GM19463 (cell line): ENCODE measurements at regions not wholly inside any gene's neighbourhood (a gene's known extent, or its start where the extent isn't known, plus 50 kb on each side); places are given as distances from the start of the nearest gene placed in this dataset.

Source experiments
- ATAC-seq: cut with Tn5 transposase; IDR thresholded peaks from one replicate; pipeline ENCODE4 v1.9.1; 2021; ENCODE audit warnings: mild to moderate bottlenecking, moderate library complexity; ENCODE audit not compliant: unreplicated experiment

- ATAC-seq = no peak
These were observed 319.2 kb downstream of the GADD45G start for GRCh38 chr9:89923961-89924504.

DNA sequence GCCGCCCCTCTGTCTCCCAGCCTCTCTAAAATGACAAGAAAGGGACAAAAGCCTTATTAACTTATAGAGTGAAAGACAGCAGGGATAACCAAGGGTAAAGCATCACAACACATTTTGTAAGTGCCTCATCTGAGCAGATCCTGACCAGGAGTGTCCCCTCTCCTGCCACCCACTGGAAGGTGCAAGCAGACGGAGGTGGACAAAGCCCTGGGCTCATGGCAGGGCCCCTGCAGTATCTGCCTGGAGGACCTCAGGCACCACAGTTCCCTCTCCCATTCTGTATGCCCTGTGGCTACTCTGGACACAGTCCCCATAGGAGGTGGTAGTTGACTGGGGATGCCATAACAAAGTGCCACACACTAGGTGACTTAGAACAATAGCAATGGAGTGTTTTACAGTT is 319.8 kb downstream of the GADD45G start:
- no peak for ATAC-seq

- no peak for ATAC-seq
These were observed 321.4 kb downstream of the GADD45G start for GRCh38 chr9:89926167-89926566.

- no peak for ATAC-seq
These were observed 321.9 kb downstream of the GADD45G start for GRCh38 chr9:89926691-89927220.

DNA sequence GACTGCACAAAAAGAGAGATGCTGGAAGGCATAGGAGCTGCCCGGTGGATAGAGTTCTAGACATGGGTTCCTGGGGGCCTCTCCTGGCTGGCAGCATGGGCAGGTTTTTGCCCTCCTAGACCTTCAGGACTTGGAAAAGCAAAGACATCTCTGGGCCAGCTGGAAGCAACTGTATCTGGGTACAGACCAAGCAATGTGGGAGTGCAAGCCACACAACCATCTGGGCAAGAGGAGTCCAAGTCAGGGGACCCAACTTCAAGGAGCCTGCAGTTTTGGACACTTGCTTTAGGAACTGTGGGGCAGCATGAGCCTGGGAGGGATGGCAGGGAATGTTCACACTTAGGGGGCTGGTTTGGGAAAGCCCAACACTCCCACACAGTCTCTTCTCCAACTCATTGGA is 323.3 kb downstream of the GADD45G start:
- no peak for ATAC-seq

DNA sequence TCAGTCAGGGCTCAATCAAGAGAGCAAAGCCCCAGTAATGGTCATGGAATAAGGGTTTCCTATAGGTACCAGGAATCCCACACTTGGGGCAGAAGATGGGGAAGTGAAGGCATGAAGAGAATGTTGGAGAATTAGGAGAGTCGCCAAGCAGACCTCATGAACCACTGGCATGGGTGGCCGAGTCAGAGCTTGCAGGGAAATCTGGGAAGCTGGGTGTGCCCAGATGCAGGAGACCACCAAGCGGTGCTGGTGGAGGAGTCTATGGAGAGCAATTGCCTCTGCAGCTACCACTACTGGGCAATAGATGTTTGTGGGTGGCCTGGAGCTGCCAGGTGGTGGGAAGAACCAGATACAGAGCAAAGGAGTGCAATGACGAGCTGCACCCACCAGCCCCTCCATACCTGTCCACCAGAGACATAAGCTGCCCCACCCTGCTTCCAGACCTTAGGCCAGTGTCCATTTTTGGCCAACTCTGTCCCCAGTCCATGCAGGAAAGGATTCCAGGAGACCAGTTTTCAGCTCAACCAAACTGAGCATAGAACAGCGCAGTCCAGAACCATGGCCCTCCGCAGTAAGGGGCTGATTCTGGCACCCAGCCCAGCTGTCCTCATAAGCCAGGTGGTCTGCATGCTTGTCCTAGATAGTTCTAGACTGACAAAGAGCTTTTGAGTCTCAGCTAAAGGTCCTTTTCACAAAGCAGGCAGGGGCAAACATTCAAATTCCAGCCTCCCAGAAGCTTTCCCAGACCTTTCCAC is 323.9 kb downstream of the GADD45G start:
- no peak for ATAC-seq

- ATAC-seq = no peak
These were observed 324.5 kb downstream of the GADD45G start for GRCh38 chr9:89929315-89929672.

- no peak for ATAC-seq
These were observed 325.1 kb downstream of the GADD45G start for GRCh38 chr9:89929673-89930480.

DNA sequence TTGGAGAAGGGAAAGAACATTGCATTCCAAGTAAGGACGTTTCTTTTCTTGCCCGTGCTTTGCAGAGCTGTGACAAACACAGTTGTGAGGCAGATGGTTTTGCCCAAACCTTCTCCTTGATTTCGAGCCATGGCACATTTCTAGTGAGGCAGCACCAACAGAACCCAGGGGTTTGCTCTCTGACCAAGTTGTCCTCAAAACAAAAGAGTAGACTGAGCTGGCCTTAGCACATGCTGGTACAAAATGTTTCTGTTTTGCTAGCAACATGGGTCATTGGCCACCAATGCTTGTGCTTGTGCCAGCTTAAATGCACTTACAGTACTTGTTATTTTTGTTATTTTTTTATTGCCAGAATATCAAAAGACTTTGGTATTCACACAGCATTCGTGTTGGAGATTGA is 328.8 kb downstream of the GADD45G start:
- ATAC-seq = no peak

DNA sequence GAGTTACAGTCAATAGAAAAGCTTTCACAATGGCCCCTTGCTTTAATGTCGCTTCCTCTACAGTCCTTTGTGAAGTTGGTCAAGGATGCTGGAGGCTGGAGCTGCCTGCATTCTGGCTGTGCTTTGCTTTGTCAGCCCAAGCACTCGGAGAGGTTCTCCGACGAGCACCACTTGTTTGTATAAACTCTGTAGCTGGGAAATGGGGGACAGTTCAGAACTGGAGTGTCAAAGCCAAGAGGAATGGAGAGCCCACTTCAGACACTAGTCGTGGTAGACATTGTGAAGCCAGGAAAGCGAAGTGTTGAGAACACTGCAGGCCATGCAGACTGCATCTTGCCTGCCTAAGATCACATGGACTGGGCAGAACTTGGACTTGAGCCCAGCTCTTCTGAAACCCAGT is 330.3 kb downstream of the GADD45G start:
- ATAC-seq = no peak

DNA sequence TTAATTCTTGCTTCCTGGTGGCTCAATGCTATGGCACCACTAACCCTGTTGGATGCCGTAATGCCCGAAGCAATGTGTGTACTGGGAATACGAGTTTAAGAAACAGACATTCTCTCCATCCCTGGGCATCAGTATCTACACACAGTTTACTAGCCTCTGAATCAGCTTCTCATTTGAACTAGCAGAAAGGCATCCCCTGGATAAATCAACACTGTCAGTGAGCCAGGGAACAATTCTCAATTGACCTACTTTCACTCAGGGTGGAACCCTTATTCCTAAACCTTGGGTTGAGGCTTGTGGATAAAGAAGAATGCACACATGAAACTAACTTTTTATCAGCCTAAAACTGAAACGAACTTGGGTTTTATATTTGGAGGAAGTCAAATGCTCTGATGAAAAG is 331.0 kb downstream of the GADD45G start:
- ATAC-seq = no peak

- ATAC-seq = no peak
These were observed 332.2 kb downstream of the GADD45G start for GRCh38 chr9:89937051-89937450.

- no peak for ATAC-seq
These were observed 334.4 kb downstream of the GADD45G start for GRCh38 chr9:89939181-89939580.

DNA sequence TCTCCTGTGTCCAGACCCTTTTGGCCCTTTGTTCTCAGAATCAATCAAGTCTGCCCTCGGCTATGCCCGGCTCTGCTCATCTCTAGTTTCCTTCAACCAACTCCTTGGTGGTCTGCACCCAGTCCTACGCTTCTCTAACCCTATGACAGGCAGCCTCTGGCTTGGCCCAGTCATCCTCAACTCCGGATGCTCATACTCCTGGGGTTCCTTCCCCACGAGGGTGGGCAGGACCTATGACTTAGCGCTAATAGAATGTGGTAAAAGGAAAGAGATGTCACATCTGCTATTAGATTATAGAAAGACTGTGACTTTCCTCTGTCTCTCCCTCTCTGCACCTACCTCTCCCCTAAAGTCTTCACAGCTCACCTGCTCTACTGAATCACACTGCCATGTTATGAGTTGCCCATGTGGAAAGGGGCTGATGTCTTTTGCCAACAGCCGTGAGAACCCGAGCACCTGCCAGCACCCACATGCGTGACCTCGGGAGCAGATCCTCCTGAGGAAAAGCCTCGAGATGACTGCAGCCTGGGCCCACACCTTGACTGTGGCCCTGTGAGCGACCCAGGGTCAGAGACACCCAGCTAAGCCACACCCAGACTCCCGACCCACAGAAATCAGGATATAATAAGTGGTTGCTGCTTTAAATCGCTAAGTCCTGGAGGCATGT is 334.9 kb downstream of the GADD45G start:
- ATAC-seq = no peak

GRCh38 chr9:89940625-89941024 is 335.8 kb downstream of the GADD45G start:
- ATAC-seq = no peak

GRCh38 chr9:89941875-89942274 is 337.1 kb downstream of the GADD45G start:
- ATAC-seq = no peak

DNA sequence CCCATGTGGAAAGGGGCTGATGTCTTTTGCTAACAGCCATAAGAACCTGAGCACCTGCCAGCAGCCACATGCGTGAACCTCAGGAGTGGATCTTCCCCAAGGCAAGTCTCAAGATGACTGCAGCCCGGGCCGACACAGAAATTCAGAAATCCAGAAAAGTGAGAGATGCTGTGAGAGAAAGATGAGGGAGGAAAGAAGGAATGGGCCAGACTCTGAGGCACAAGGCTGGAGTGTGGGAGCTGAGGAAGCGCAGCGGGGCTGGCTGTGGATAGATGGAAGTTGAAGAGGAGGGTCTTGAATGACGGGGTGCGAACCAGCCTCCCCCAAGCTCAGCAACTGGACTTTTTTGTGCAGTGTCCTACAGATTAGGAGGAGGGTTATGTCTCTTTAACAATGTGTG is 337.8 kb downstream of the GADD45G start:
- no peak for ATAC-seq

DNA sequence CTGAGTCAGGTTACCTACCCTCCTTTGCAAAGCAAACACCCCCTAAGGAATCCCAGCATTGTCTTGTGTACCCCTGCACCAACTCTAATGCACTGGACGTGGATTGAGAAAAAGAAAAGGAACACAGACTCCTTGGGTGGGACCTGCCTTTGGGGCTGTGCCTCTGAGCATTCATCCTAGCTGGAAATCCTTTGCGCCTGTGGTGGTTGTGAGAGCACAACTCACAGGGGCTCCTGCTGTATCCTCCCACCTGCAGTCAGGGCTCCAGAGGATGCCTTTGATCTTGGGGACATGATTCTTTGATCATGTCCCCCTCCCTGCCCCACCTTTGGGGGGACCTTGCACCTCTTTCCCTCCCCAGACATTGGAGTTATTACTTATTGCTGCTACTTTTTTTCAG is 338.5 kb downstream of the GADD45G start:
- ATAC-seq = no peak

GRCh38 chr9:89943728-89944127 is 338.9 kb downstream of the GADD45G start:
- ATAC-seq = no peak

DNA sequence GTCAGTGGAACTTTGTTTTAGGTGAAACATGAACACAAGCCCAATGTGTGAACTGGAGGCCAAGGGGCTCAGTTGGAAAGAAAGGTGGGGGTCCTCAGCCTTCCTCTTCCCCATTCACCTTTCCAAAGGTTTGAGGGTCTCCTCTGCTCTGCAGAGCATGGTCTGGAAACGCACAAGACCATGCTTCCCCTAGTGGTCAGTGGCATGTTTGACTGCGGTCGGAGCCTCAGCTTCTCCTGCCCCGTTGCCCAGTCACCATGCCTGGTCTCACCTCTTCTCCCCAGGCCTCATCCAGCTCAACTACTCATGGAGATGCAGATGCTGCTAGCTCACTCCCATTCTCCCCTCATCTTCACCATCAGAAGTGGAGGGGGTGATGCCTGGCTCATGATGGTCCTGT is 340.3 kb downstream of the GADD45G start:
- no peak for ATAC-seq

GRCh38 chr9:89946741-89947140 is 341.9 kb downstream of the GADD45G start:
- no peak for ATAC-seq
